GM12878 (cell line): ENCODE measurements at regions not wholly inside any gene's neighbourhood (a gene's known extent, or its start where the extent isn't known, plus 50 kb on each side); places are given as distances from the start of the nearest gene placed in this dataset.

Experiments
- ATAC-seq: fragments of 200-7000 bp; cut with Tn5 transposase; 3 replicates; pipeline ENCODE4 v1.9.1; 2020; ENCODE audit warnings: mild to moderate bottlenecking, moderate library complexity
- BruUV-seq: library from RNA; stranded (reverse); fragments of 400-500 nt; replicated peaks from 2 replicates; lab custom pipeline; 2021; lab: Mats Ljungman, UMichigan
- CTCF ChIA-PET: fragments of 300-600 bp; sonication (Branson Sonifier 250); formaldehyde crosslinking; extraction: SDS; loops from one replicate; lab custom pipeline; 2021; ENCODE audit warnings: inconsistent platforms; lab: Yijun Ruan, JAX
- POLR2A ChIA-PET: fragments of 350-600 bp; formaldehyde crosslinking; extraction: SDS; loops from one replicate; lab custom pipeline; 2021; ENCODE audit warnings: inconsistent platforms; lab: Charles Lee
- RAD21 ChIA-PET: fragments of 300-600 bp; sonication (Branson Sonifier 250); formaldehyde crosslinking; loops from one replicate; lab custom pipeline; 2023; ENCODE audit warnings: antibody characterized with exemption; ENCODE audit not compliant: unreplicated experiment; lab: Charles Lee
- SMC1A ChIA-PET: fragments of 300-600 bp; sonication (Branson Sonifier 250); formaldehyde crosslinking; loops from one replicate; lab custom pipeline; 2023; ENCODE audit not compliant: unreplicated experiment, uncharacterized antibody; lab: Charles Lee
- DNase-seq: peaks from one replicate; pipeline ENCODE4 v3.0.0-alpha.2; 2011; ENCODE audit warnings: low read depth, low spot score
- FAIRE-seq: peaks from 3 replicates; lab custom pipeline; 2011; peaks lifted over from hg19 to GRCh38; lab: Jason Lieb, UNC
- H2AFZ ChIP-seq: 2 replicates; pipeline ENCODE4 v1.6.0; 2011; ENCODE audit warnings: low read depth, low read length, control low read depth; ENCODE audit not compliant: control insufficient read depth
- H3K27ac ChIP-seq: 2 replicates; pipeline ENCODE4 v1.5.1; 2011; ENCODE audit warnings: control low read depth; ENCODE audit not compliant: control insufficient read depth, insufficient read depth
- H3K27me3 ChIP-seq, 2 experiments: replicated peaks in 1 of 2; 2 replicates each; pipeline versions ENCODE4 v1.6.0 to v1.6.1; 2011; ENCODE audit warnings: low read length in 1 of 2; ENCODE audit not compliant: control insufficient read depth in 2 of 2, insufficient read depth in 2 of 2
- H3K36me3 ChIP-seq, 2 experiments: 2 replicates each; pipeline ENCODE4 v1.5.1; 2011; ENCODE audit warnings: low read length in 1 of 2; ENCODE audit not compliant: control insufficient read depth in 2 of 2, insufficient read depth in 2 of 2
- H3K4me1 ChIP-seq: 2 replicates; pipeline ENCODE4 v1.6.1; 2011; ENCODE audit warnings: mild to moderate bottlenecking, low read length, moderate library complexity, mixed read lengths; ENCODE audit not compliant: control insufficient read depth, insufficient read depth
- H3K4me2 ChIP-seq: 2 replicates; pipeline ENCODE4 v1.6.0; 2011; ENCODE audit warnings: control low read depth; ENCODE audit not compliant: control insufficient read depth, insufficient read depth
- H3K4me3 ChIP-seq: fragments of 200-600 bp; sonication (generic); 2 replicates; pipeline ENCODE4 v1.5.1; 2016
- H3K79me2 ChIP-seq: 2 replicates; pipeline ENCODE4 v1.6.0; 2011; ENCODE audit warnings: low read length; ENCODE audit not compliant: control insufficient read depth, insufficient read depth
- H3K9ac ChIP-seq: 2 replicates; pipeline ENCODE4 v1.8.0; 2011; ENCODE audit warnings: low read length, control low read depth, mixed read lengths; ENCODE audit not compliant: control insufficient read depth, insufficient read depth
- H3K9me3 ChIP-seq: replicated peaks from 3 replicates; pipeline ENCODE4 v1.5.1; 2011; ENCODE audit warnings: mild to moderate bottlenecking, low read length; ENCODE audit not compliant: control insufficient read depth, insufficient read depth
- H4K20me1 ChIP-seq: 2 replicates; pipeline ENCODE4 v1.6.0; 2011; ENCODE audit not compliant: control insufficient read depth, insufficient read depth
- ASH2L ChIP-seq: fragments of 300-600, 200-600 bp; sonication (generic); IDR thresholded peaks from 2 replicates; pipeline ENCODE4 v1.6.1; 2017; ENCODE audit warnings: low read depth, mild to moderate bottlenecking, borderline replicate concordance
- ATF2 ChIP-seq: IDR thresholded peaks from 2 replicates; pipeline ENCODE4 v1.6.1; 2012; ENCODE audit warnings: low read length, inconsistent platforms
- ATF7 ChIP-seq: fragments of 450-650 bp; IDR thresholded peaks from 2 replicates; pipeline ENCODE4 v1.6.1; 2016; ENCODE audit warnings: low read depth, mild to moderate bottlenecking
- BCLAF1 ChIP-seq: fragments of 450-650 bp; IDR thresholded peaks from 2 replicates; pipeline ENCODE4 v1.6.1; 2017; ENCODE audit warnings: antibody characterized with exemption, mild to moderate bottlenecking, moderate library complexity
- CHD2 ChIP-seq: IDR thresholded peaks from 2 replicates; pipeline ENCODE4 v1.6.1; 2011; ENCODE audit warnings: low read depth, low read length, improper control_type of control experiment, borderline replicate concordance
- CREM ChIP-seq: IDR thresholded peaks from 2 replicates; pipeline ENCODE4 v1.6.1; 2014; ENCODE audit warnings: antibody characterized with exemption, low read depth
- EP300 ChIP-seq, 2 experiments: fragments of 150-350 bp in 1 of 2; IDR thresholded peaks; 2 replicates each; pipeline ENCODE4 v1.6.1; 2011 to 2012; ENCODE audit warnings: low read depth in 2 of 2, low read length in 2 of 2, borderline replicate concordance in 1 of 2, improper control_type of control experiment in 1 of 2, inconsistent platforms in 1 of 2; ENCODE audit not compliant: control insufficient read depth in 1 of 2
- IKZF2 ChIP-seq, 2 experiments: fragments of 450-650 bp; IDR thresholded peaks; 2 replicates each; pipeline ENCODE4 v1.6.1; 2017; ENCODE audit warnings: mild to moderate bottlenecking in 2 of 2, moderate library complexity in 2 of 2
- JUNB ChIP-seq: IDR thresholded peaks from 2 replicates; pipeline ENCODE4 v1.6.1; 2016; ENCODE audit warnings: antibody characterized with exemption, mild to moderate bottlenecking
- NR2C2 ChIP-seq: IDR thresholded peaks from 2 replicates; pipeline ENCODE4 v1.6.1; 2011; ENCODE audit warnings: borderline replicate concordance, low read depth; ENCODE audit not compliant: control insufficient read depth, insufficient read length
- RUNX3 ChIP-seq: IDR thresholded peaks from 2 replicates; pipeline ENCODE4 v1.6.1; 2012; ENCODE audit warnings: low read length, inconsistent platforms
- SIX5 ChIP-seq: IDR thresholded peaks from 2 replicates; pipeline ENCODE4 v1.6.1; 2011; ENCODE audit warnings: mild to moderate bottlenecking, low read depth, low read length, moderate library complexity; ENCODE audit not compliant: severe bottlenecking
- TCF3 ChIP-seq: IDR thresholded peaks from 2 replicates; pipeline ENCODE4 v1.6.1; 2012; ENCODE audit warnings: low read depth, mild to moderate bottlenecking, low read length, borderline replicate concordance; ENCODE audit not compliant: insufficient read depth
- ZBTB4 ChIP-seq: fragments of 450-650 bp; formaldehyde crosslinking; IDR thresholded peaks from 2 replicates; pipeline ENCODE4 v1.4.0; 2022; ENCODE audit warnings: mild to moderate bottlenecking, moderate library complexity
- WGBS: methylation state at CpG from one replicate; pipeline ENCODE4 v1.1.6; 2016; ENCODE audit warnings: low lambda C conversion rate; ENCODE audit not compliant: insufficient replicate concordance, insufficient coverage; ENCODE audit errors: missing lambda C conversion rate; 5-methylcytosine and 5-hydroxymethylcytosine counted together
- in situ Hi-C: fragments of 300-500 bp; cut with MboI; formaldehyde crosslinking; loops from 9 replicates; pipeline ENCODE4 v1.14.3; 2018; ENCODE audit warnings: mixed read lengths
- intact Hi-C: fragments of 100-400 bp; cut with micrococcal nuclease; formaldehyde crosslinking; loops from one replicate; pipeline ENCODE4 v1.14.2; 2022; ENCODE audit not compliant: unreplicated experiment

DNA sequence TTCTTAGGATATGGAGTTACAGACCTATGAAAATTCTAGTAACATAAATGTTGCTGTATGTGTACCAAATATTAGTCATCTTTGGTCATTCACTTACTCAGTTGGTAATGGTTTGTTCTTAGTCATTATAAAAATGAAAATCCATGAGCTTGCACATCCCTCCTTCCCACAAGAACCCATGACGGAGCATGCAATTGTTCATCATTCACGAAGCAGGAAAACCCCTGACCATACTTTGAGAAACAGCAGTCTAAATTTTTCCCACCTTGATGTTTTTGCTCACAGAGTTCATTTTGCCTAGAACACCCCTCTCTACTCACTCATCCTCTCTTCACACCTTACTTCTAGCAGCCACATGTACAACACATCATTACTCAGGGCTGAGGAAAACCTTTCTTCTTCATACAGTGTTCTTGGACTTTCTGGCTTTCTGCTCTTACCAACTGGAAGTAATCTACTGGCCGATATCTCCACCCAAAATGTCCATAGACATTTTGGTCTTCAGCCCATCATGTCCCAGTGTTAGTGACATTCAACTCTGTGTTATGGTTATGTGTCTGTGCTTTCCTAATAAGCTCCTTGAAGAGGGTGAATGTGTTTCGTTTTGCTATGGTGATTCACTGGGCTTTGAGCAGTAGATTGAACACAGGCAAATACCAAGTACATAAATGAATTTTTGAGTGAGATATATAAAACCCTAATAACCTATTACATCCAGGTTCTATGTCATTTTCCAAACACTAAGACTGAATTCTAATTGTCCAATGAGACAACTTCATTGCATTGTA lies 189.9 kb downstream of the ZC3H11B start:
- peak; percentile 23 for DNase-seq
- no peaks in the 10 kb centered on the region for H3K9me3 ChIP-seq
- no peak overlapping the region for H3K4me2 ChIP-seq
- ChIA-PET CTCF (no interaction called here), SMC1A (no interaction called here), POLR2A (interaction anchor here (0.6 kb wide), 1 partner anchor 41 kb away, joined by 3 read pairs; no protein-coding TSS in a partner anchor), RAD21 (no interaction called here)
- in situ Hi-C loops (no loop called here), intact Hi-C loops (loop anchor here (1.0 to 2.0 kb wide), 2 partner anchors 38 to 42 kb away; no protein-coding TSS in a partner anchor)
- FAIRE-seq = no peak
- H3K9ac ChIP-seq = no peak overlapping the region
- H3K27ac ChIP-seq = peak overlapping the region; percentile 42; the same call in 1 of the 2 replicates
- WGBS = 44% methylated on average over 4 of the region's 4 CpGs
- H3K36me3 ChIP-seq = no peaks in the 10 kb centered on the region
- H3K27me3 ChIP-seq = no peaks in the 10 kb centered on the region
- BruUV-seq = TSS peak; percentile 87
- no peak overlapping the region for H3K4me3 ChIP-seq
- peak; percentile 81 for ATAC-seq
- no peaks in the 10 kb centered on the region for H3K79me2 ChIP-seq
- H4K20me1 ChIP-seq = no peaks in the 10 kb centered on the region
- H3K4me1 ChIP-seq = peaks cover 3% of the 10 kb centered on the region; the same call in 1 of the 2 replicates
- no peak overlapping the region for H2AFZ ChIP-seq
- 0 out of 2 replicates have a peak, but pooled peaks have one; percentile 14 for TF ChIP-seq ATF7
- TF ChIP-seq ZBTB4 = no peak
- TF ChIP-seq NR2C2 = no peak
- TF ChIP-seq EP300 (IDR thresholded peaks at IDR 0.05; ENCODE audit: borderline replicate concordance in 1 of 2, control insufficient read depth in 1 of 2, low read depth in 2 of 2, low read length in 2 of 2) = peak in 1 of 2 experiments; percentile 48; a peak in 1 of 4 replicates
- TF ChIP-seq JUNB = 0 out of 2 replicates have a peak, but pooled peaks have one; percentile 14
- peak; percentile 59 for TF ChIP-seq RUNX3
- TF ChIP-seq ASH2L = no peak
- TF ChIP-seq BCLAF1 = no peak
- TF ChIP-seq SIX5 = no peak
- peak; percentile 38 to 50; a peak in 3 of 4 replicates for TF ChIP-seq IKZF2 (IDR thresholded peaks at IDR 0.05)
- TF ChIP-seq CREM = no peak
- TF ChIP-seq TCF3 = 0 out of 2 replicates have a peak, but pooled peaks have one; percentile 34
- no peak for TF ChIP-seq CHD2
- TF ChIP-seq ATF2 = peak; percentile 73
